Hematopoietic multipotent progenitor cell (in vitro differentiated cells): ENCODE measurements at regions not wholly inside any gene's neighbourhood (a gene's known extent, or its start where the extent isn't known, plus 50 kb on each side); places are given as distances from the start of the nearest gene placed in this dataset.

Experiments used
- DNase-seq, 3 donors: peaks; one replicate each; pipeline ENCODE4 v3.0.0-alpha.2; 2011 to 2015; ENCODE audit warnings: low read depth in 2 of 3, low spot score in 2 of 3

DNA sequence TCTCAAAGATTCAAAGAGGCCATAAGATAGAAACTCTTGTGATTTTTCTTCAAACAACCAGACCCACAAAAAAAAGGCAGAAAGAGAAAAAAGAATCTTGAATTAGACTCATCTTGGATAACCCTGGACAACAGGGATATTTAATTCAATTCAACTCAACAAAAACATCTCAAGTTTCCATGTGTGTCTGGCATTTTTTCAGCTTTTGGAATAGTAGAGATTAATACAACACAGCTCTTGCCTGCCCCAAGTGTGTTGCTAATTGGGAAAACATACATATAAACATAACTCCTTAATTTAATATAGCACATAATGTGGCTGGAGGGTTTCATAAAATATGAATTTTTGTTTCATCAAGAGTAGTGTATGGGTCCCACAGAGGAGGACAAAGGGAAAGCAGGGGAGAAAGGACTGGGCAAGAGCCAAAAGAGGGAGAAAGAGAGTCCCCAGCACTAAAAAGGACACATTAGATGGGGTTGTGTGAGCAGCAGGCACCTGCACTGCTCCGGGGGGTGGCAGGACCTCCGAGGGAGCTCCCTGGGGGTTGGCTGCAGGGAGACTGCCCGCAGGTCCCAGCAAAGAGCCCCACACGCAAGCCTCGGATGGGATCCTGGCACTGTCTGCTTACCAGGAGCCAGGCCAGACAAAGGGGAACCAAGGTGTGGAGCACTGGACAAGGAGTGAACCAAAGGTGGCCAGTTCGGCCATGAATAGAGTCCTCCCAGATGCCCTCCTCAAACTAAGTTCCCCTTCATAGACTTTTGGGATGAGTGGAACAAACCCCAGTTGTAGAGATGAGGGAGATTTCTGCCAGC, 65.6 kb upstream of the TMEM72 start:
- DNase-seq, result no peak

DNA sequence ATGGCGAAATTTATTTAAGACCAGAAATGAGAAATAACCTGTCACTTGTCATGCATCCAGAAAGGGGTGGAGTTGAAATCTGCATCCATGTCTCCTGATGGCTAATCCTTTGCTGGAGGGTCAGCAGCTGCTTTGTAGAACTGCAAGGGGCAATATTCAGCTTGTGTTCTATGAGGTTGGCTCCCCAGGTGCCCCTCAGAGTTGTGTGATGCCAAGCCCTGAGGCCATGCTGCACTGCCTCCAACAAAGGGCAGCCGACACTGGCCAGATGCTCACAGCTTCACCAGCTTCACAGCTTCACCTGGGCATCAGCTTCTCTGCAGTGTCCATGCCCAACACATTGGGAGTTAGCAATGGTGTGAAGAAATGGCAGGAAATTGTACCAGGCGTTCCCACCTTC, 64.0 kb upstream of the TMEM72 start:
- no peak for DNase-seq

DNA sequence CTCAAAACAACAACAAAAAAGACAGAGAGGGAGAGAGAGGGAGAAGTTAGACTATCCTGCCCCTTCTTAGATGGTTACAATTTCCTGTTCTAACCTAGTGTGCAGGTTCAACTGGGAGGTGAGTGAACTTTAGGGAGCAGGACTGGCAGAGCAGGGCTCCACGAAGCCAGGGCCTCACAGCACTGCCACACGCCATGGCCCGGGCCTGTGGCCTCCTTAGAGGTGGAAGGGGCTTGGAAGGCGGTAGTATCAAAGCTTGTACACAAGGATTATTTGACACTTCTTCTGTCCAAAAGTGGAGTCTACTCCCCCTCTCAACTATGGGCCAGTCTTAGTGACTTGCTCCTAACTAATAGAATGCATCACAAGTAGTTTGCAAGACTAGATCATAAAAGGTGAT, 62.9 kb upstream of the TMEM72 start:
- DNase-seq, result no peak

DNA sequence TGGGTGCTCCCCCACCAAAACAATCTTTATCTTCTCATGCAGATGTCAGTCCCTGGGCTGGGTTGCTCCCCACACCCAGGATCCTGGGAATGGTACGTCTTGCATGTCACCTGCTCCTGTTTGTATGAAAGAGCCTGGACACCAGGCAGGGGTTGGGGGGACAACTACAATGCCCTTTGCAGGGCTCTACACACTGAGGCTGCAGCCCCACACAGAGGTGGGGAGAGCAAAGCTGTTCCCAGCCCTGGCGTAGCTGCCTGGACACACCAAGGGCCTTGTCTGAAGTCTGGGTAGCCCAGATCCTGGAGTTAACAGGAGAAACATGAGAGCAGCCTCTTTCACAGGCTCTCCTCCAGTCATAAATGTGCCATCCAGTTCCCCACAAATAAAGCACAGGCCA, 61.2 kb upstream of the TMEM72 start:
- no peak for DNase-seq

DNA sequence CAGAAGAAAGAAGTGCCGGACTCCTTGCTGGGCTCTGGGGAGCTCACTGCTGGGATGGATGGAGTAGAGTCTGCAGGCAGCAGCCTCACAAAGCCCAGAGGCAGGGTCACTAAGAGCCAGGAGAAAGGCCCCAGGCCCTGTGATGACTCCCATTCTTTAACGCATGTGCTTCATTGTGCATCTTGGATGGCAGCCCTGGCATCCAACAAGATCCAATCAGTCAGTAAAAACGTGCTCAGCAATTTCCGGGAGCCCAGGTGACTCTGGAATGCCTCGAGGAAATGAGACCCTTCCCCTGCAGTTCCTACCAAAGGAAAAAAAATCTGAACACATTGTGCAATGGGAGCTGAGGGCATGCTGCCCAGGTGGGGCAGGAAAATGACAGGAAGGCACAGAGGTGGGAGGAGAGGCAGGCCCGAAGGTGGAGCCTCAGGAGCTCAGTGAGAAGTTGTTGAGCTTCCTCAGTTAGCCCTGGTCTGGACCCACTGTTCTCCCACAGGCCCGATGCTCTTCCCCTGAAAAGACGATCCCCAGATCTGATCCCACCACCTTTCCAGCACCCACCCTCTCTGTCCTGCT, 60.7 kb upstream of the TMEM72 start:
- no peak for DNase-seq

DNA sequence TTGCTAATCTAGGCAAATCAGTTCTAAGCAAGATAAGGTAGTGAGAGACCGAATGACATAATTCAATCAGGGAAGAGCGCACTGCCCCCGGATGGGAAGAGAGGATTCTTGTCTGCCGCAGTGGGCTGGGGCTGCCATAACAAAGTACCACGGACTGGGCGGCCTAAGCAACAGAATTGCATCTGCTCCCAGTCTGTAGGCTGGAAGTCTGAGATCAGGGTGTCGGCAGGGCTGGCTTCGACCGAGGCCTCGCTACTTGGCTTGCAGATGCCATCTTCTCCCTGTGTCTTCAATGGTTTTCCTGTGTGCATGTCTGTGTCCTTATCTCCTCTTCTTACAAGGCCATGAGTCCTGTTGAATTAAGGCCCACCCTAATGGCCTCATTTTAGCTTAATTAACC, 59.7 kb upstream of the TMEM72 start:
- no peak for DNase-seq

DNA sequence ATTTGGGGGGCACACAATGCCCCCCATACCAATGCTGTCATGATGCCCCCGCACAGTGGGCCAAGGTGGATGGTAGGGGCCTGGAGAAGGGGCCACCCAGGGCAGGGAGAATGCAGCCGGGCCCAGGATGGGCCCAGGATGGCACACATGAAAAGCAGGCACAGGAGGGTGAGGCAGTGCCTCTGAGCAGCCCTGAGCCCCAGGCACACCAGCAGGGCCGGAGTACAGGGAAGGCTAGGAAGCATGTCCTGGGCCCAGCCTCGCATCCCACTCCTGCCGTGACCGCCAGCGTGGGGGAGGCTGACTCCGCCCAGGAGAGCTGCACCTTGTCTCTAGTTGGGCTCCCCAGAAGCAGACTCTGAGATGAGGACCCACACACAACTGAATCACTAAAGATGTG, 59.3 kb upstream of the TMEM72 start:
- no peak for DNase-seq

DNA sequence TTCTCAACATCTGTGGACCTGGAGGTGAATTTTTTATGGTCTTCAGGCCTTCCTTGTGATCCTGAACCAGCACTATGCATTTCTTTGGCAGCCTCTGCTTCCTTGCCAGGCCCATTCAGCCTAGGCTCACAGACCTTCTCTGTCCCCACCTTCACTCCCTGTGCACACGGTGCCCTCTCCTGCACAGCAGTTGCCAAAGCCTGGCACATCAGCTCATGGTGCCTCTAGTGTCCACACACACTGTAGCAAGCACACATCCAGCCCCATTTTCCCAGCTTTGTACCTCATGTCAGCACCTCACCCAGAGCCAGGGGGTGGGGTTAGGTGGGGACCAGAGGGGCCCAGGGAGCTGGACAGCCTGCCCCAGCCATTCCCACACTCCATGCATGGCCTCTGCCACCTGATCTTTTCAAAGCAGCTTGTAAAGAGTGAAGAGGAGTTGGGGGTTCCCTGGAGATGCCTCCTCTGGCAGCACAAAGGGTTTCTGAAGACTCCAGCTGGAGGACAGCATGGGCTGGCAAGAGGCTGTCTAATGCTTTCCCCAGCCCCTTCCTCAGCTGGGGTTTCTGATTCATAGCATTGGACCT, 57.9 kb upstream of the TMEM72 start:
- no peak for DNase-seq

DNA sequence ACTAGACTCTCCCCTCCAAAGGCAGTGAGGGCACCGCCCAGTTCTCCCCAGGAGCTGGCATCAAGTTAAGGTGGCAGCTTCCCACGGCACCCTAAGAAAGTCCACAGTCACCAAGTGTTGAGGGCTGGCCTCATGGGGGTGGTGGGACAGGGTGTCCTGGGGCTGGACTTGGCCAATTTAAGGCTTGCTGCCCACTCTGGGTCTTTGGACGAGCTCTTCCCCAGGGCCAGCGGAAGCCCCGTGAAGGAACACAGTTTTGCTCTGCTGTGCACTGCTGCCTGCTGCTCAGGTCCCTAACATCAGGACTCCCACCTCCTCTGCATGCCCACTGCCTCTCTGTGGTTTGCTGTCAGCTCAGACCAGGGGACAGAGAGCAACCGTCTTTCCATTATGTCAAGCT, 57.3 kb upstream of the TMEM72 start:
- DNase-seq, result no peak

DNA sequence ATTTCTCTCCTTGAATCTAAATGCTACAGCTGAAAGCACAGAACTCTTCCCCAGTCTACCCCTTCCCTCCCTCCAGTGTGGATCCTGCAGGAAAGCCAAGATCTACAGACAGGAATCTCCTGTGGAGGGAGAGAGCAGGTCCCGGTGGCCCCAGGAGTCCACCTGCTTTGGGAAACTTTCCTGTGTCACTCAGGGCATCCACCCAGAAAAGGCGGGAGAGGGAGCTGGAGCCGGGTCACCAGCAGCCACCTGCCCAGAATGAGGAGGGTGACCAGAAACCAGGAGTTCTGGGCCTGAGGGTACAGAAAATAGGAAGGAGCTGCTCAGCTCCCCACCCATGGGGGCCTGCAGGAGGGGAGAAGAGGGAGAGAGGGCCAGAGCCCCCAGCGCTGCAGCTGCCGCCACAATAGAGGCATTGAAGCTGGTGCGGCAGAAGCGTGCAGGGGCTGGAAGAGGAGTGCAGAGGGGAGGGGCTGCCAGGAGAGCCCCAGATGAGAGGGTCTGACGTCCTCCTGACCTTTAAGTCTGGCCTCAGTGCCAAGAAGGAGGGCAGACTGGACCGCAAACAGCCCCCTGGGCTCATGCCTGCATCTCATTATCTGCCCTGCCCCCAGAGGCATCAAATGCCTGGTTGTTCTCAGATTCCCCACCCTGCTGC, 56.3 kb upstream of the TMEM72 start:
- DNase-seq, result no peak

DNA sequence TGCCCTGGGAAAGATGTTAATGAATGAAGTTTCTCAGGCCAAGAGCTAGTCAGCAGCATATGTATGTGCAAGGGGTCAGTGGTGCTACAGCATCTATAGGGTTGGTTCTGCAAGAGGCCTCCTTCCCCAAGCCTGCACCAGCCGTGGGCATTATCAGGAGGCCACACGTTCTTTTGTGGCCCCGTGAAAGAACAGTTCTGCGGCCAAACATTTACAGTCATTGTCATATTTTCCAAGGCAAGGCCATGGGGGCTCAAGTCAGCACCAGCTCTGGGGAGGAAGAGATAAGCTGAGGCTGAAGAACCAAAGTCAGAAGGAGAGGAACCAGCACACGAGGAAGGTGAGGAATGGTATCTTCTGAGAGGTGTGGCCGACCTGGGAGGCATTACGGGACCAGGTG, 54.4 kb upstream of the TMEM72 start:
- DNase-seq, result peak in 2 of 3 donors; percentile 32 to 43

DNA sequence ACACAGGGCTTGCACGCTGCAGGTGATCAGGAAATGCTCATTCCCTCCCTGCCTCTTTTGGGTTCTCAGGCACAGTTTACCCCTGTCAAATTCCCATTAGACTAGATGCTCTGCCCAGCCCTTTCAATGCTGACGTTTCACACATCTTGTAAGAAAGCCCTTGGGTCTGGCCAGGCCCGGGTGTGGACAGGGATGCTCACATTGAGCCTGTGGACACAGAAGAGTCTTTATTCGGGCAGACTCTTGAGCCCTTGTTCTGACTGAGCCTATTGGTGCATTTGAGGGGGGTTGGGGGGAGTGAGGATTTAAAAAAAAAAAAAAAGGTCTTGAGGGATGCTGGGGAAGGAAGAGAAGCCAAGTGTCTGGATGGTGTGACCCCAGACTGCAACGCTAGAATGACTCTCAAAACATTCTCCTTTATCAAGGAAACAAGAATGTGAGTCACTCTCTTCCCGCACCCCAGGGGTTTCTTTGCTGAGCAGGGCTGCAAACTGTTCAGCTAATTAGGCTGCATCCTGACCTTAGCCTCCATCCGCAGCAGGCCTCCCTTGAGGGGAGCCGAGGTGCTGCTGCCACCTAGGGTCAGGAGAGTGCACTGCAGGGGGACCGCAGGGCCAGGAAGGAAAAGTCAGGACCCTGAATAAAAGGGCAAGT, 53.6 kb upstream of the TMEM72 start:
- DNase-seq, result peak in 2 of 3 donors; percentile 55 to 62

DNA sequence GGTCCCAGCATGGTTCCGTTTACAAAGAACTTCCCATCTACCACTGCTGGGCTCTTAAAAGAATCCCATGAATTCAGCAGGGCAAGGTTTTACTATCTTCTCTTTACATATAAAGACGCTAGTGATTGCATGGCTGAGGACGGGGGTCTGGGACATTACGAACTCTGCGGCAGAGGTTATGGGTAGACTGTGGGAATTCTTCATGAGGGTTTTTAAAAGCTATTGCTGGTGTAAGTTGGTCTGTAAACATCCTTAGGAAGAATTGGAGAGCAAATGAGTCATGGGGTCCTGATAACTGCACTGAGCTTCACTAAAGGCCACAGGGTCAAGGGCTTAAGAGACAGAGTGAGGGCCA, 53.1 kb upstream of the TMEM72 start:
- no peak for DNase-seq

DNA sequence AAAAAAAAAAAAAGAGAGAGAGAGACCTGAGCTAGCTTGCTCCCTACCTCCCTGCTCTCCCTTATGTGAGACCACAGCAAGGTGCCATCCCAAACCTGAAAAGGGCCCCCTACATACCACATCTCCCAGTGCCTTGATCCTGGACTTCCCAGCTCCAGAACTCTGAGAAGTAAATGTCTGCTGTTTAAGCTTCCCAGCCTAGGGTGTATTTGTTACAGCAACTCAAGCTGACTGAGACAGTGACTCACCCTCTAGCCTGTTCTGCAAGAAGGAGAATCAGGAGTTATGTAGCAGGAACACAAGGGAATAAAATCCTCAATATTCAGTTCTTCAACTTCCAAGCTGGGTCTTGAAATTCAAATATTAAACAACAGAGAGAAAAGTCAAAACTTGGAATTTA, 52.1 kb upstream of the TMEM72 start:
- no peak for DNase-seq

DNA sequence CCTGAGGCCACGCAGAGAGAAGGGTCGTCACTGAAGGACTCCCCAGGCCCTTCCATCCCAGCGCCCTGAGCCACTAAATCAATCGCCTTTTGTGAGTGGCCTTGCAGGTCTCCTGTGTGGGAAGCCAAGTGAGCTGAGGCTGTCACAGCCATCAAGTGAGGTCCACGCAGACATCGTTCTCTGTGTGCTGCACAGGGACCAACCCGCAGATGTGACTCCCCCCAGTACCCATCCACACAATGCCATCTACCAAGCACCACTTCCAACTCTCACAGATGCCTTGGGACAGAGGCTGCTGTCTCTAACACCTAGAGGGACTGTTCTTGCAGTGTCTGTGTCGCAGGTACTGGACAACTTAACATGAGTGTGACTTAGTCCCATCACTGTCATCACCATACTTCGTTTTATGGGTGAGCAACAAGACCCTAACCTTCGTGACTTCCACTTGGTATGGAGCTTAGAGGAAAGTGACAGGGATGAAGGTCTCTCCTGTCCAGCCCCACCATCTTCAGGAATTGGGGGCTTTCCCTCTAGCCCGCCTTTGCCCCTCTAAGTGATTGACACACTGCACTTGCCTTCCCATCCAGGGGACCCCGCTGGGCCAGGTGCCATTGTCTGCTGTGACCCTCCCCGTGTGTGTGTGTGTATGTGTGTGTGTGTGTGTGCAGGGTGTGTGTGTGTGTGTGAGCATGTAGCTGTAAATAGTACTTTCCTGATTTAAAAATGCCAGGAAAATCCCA, 51.4 kb upstream of the TMEM72 start:
- DNase-seq, result no peak

DNA sequence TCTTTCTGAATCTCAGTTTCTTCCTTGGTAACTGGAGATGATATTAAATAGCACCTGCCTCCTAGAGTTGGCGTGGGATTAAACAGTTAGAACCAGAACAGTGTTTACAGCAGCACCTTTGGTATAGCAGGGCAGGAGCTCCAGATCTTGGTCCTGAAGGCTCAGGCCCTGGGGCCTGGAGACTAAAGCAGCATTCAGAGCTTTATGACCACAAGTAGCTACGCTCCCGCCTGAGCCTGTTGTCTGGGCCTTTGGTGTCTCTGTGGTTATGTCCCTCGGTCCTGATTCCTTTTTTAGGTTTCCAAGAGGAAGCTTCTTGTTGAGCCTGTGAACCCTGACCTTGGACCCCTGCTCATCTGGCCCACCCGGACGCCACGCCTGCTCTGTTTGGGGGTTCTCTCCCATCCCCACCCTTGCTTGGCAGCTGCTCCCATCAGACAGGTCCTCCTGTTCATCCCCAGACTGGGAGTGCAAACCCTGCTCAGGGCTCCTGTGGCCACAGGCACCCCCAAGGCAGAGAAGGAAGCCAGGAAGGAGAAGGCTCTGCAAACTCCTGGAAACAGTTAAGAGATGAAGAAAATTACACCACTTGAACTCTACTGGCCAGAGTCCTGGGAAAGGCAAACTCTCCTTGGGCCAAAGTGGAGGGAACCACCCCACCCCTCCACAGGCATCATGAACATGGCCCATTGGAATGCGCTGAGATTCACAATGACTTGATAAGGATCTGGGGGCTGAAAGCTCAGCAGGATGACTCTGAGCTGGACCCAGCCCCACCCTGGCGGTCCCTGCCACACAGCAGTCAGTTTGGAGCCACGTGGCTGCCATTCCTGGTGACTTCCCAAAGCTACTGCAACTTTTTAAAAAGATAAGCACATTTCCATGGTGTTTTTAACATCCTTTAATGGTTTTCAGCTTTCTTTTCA, 50.1 kb upstream of the TMEM72 start:
- DNase-seq, result no peak
